Loucy (cell line): ENCODE measurements at regions not wholly inside any gene's neighbourhood (a gene's known extent, or its start where the extent isn't known, plus 50 kb on each side); places are given as distances from the start of the nearest gene placed in this dataset.

Source experiments
- H2AFZ ChIP-seq: fragments of 200-600 bp; sonication (generic); 2 replicates; pipeline ENCODE4 v1.6.0; 2016; ENCODE audit warnings: antibody characterized with exemption, mild to moderate bottlenecking, low read length, moderate library complexity
- H3F3A ChIP-seq: fragments of 200-600 bp; 2 replicates; pipeline ENCODE4 v1.6.0; 2016; ENCODE audit warnings: antibody characterized with exemption, low read depth, mild to moderate bottlenecking
- H3K27me3 ChIP-seq: fragments of 200-600 bp; sonication (generic); 2 replicates; pipeline ENCODE4 v1.6.1; 2014; ENCODE audit warnings: low read length, mild to moderate bottlenecking; ENCODE audit not compliant: insufficient read depth, poor library complexity, severe bottlenecking
- H3K36me3 ChIP-seq: fragments of 200-600 bp; sonication (generic); 2 replicates; pipeline ENCODE4 v1.6.1; 2016; ENCODE audit warnings: low read length; ENCODE audit not compliant: insufficient read depth
- H3K4me1 ChIP-seq: fragments of 200-600 bp; sonication (generic); 2 replicates; pipeline ENCODE4 v1.5.1; 2014; ENCODE audit warnings: low read length, mild to moderate bottlenecking; ENCODE audit not compliant: insufficient read depth, poor library complexity, severe bottlenecking
- H3K4me2 ChIP-seq: fragments of 200-600 bp; sonication (generic); 2 replicates; pipeline ENCODE4 v1.6.0; 2014; ENCODE audit warnings: antibody characterized with exemption, low read length, low read depth, mild to moderate bottlenecking; ENCODE audit not compliant: poor library complexity, severe bottlenecking
- H3K4me3 ChIP-seq: fragments of 200-600 bp; sonication (generic); 2 replicates; pipeline ENCODE4 v1.5.1; 2014; ENCODE audit warnings: low read length, mild to moderate bottlenecking, mixed read lengths; ENCODE audit not compliant: poor library complexity, severe bottlenecking
- H3K79me2 ChIP-seq: fragments of 200-600 bp; sonication (generic); 2 replicates; pipeline ENCODE4 v1.6.1; 2014; ENCODE audit warnings: low read length; ENCODE audit not compliant: insufficient read depth
- H3K9ac ChIP-seq: fragments of 200-600 bp; sonication (generic); 2 replicates; pipeline ENCODE4 v1.6.0; 2014; ENCODE audit warnings: mild to moderate bottlenecking, low read depth, low read length, moderate library complexity; ENCODE audit not compliant: poor library complexity, severe bottlenecking
- H3K9me2 ChIP-seq: fragments of 200-600 bp; sonication (generic); replicated peaks from 2 replicates; pipeline ENCODE4 v1.6.1; 2016; ENCODE audit warnings: low read depth, low read length, mixed read lengths
- H3K9me3 ChIP-seq: fragments of 200-600 bp; sonication (generic); 2 replicates; pipeline ENCODE4 v1.6.1; 2014; ENCODE audit warnings: mild to moderate bottlenecking, antibody characterized with exemption, low read length, low read depth; ENCODE audit not compliant: insufficient read depth
- H4K20me1 ChIP-seq: fragments of 200-600 bp; sonication (generic); 2 replicates; pipeline ENCODE4 v1.6.0; 2014; ENCODE audit warnings: antibody characterized with exemption, low read length, mild to moderate bottlenecking; ENCODE audit not compliant: insufficient read depth, poor library complexity, severe bottlenecking
- EZH2phosphoT487 ChIP-seq: fragments of 200-600 bp; IDR thresholded peaks from 2 replicates; pipeline ENCODE4 v1.6.1; 2018; ENCODE audit warnings: antibody characterized with exemption, mild to moderate bottlenecking, moderate library complexity, borderline replicate concordance
- TF ChIP-seq, protein P1 (sequence below): fragments of 200-600 bp; sonication (generic); conservative IDR thresholded peaks from 2 replicates; pipeline ENCODE4 v1.5.1; 2014; ENCODE audit warnings: mild to moderate bottlenecking, antibody characterized with exemption, low read length

DNA sequence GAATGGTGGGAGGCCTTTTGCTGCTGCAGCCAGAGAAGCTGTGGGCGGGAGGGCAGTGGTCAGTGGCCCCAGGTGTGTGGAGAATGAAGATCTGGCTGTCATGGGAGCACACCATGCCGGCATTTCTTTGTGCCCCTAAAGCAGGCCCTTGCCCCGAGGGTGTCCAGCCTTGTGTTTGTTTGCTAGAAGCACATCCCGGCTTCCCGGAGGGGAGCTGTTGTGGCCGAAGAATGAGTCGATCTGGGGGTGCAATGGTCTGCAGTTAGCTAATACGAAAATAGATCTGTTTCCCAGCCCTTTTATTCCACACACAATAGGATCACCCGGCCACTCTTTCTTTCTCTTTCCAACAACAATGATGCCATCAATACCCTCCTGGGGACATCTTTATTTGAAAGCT is 228.8 kb downstream of the CBLN1 start:
- no peaks in the 10 kb centered on the region for H3K27me3 ChIP-seq
- H3K9me3 ChIP-seq, result no peaks in the 10 kb centered on the region
- no peak overlapping the region for H2AFZ ChIP-seq
- H3K36me3 ChIP-seq, result no peaks in the 10 kb centered on the region
- H3K4me3 ChIP-seq, result no peak overlapping the region
- TF ChIP-seq EZH2phosphoT487, result no peak
- TF ChIP-seq, protein P1, sequence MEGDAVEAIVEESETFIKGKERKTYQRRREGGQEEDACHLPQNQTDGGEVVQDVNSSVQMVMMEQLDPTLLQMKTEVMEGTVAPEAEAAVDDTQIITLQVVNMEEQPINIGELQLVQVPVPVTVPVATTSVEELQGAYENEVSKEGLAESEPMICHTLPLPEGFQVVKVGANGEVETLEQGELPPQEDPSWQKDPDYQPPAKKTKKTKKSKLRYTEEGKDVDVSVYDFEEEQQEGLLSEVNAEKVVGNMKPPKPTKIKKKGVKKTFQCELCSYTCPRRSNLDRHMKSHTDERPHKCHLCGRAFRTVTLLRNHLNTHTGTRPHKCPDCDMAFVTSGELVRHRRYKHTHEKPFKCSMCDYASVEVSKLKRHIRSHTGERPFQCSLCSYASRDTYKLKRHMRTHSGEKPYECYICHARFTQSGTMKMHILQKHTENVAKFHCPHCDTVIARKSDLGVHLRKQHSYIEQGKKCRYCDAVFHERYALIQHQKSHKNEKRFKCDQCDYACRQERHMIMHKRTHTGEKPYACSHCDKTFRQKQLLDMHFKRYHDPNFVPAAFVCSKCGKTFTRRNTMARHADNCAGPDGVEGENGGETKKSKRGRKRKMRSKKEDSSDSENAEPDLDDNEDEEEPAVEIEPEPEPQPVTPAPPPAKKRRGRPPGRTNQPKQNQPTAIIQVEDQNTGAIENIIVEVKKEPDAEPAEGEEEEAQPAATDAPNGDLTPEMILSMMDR, result no peak
- no peak overlapping the region for H3K4me2 ChIP-seq
- no peaks in the 10 kb centered on the region for H3K79me2 ChIP-seq
- no peaks in the 10 kb centered on the region for H3F3A ChIP-seq
- no peaks in the 10 kb centered on the region for H3K9me2 ChIP-seq
- H3K4me1 ChIP-seq, result no peaks in the 10 kb centered on the region
- no peaks in the 10 kb centered on the region for H4K20me1 ChIP-seq
- no peak overlapping the region for H3K9ac ChIP-seq

DNA sequence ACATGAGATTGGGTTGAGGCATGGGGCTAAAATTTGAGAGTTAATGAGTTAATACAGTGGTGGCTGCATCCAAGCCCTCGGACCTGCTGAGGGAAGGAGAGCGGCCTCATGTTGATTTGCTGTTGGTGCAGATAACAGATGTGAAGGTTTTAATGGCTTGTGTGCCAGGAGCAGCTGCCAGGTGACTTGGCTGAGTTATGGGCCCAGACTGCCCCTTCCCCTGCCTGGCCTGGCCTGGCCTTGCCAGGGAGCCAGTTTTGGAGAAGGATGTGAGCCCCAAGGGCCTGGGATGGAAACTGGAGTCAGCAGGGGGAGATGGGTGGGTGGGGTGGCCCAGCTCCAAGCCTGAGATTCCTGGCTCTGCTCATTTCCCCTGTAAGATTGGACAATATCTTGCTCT is 230.1 kb downstream of the CBLN1 start:
- H3K79me2 ChIP-seq, result no peaks in the 10 kb centered on the region
- TF ChIP-seq EZH2phosphoT487, result no peak
- no peak overlapping the region for H2AFZ ChIP-seq
- H3K9me3 ChIP-seq, result no peaks in the 10 kb centered on the region
- H4K20me1 ChIP-seq, result no peaks in the 10 kb centered on the region
- H3K4me3 ChIP-seq, result no peak overlapping the region
- H3K9me2 ChIP-seq, result no peaks in the 10 kb centered on the region
- no peak overlapping the region for H3K4me2 ChIP-seq
- no peaks in the 10 kb centered on the region for H3K4me1 ChIP-seq
- H3F3A ChIP-seq, result no peaks in the 10 kb centered on the region
- H3K9ac ChIP-seq, result no peak overlapping the region
- no peaks in the 10 kb centered on the region for H3K27me3 ChIP-seq
- no peaks in the 10 kb centered on the region for H3K36me3 ChIP-seq

DNA sequence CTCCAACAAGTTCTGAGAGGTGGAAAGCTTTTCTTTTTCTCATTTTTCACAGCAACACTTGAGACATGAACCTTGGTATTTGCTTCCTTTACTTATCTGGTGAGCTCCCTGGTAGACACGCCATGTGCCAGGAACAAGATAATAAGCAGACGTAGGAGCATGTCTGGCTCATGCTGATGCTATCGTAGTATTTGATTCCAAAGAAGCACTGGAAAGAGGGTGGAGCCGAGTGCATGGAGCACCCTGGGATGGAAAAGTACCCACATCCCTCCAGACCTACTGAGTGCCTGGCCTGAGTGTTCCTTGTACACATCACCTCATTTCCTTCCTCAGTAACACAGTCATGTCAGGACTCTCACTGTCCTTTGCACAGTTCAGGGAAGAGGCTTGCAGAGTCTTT is 231.0 kb downstream of the CBLN1 start:
- no peak overlapping the region for H2AFZ ChIP-seq
- H3K9ac ChIP-seq, result no peak overlapping the region
- TF ChIP-seq EZH2phosphoT487, result no peak
- TF ChIP-seq, protein P1, result no peak
- no peaks in the 10 kb centered on the region for H3F3A ChIP-seq
- H3K4me2 ChIP-seq, result no peak overlapping the region
- H3K9me3 ChIP-seq, result no peaks in the 10 kb centered on the region
- no peaks in the 10 kb centered on the region for H3K4me1 ChIP-seq
- H3K27me3 ChIP-seq, result no peaks in the 10 kb centered on the region
- no peaks in the 10 kb centered on the region for H3K9me2 ChIP-seq
- H3K79me2 ChIP-seq, result no peaks in the 10 kb centered on the region
- no peaks in the 10 kb centered on the region for H3K36me3 ChIP-seq
- H4K20me1 ChIP-seq, result no peaks in the 10 kb centered on the region
- H3K4me3 ChIP-seq, result no peak overlapping the region

DNA sequence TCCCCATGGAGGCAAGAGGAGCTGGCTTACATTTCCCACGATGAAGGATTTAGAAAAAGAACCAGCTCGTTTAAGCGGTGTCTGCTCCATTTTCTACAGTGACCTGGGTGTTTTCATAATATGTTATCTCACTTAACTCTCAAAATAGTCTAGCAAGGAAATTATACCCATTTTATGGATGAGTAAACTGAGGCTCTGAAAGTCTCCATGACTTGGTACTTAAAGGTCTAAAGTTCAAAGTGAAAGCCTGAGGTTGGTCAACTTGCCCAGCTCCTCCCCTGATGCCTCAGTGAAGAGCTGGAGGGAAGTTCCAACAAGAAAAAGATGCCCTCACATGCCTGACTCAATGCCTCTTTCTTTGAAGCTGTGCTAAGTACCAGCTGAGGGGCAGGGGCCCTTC is 232.0 kb downstream of the CBLN1 start:
- no peak overlapping the region for H3K4me3 ChIP-seq
- H2AFZ ChIP-seq, result no peak overlapping the region
- no peaks in the 10 kb centered on the region for H3K27me3 ChIP-seq
- H3K9me3 ChIP-seq, result no peaks in the 10 kb centered on the region
- no peak overlapping the region for H3K9ac ChIP-seq
- no peaks in the 10 kb centered on the region for H4K20me1 ChIP-seq
- H3K4me1 ChIP-seq, result no peaks in the 10 kb centered on the region
- no peaks in the 10 kb centered on the region for H3K79me2 ChIP-seq
- H3K4me2 ChIP-seq, result no peak overlapping the region
- TF ChIP-seq, protein P1, result no peak
- TF ChIP-seq EZH2phosphoT487, result no peak
- H3K9me2 ChIP-seq, result no peaks in the 10 kb centered on the region
- no peaks in the 10 kb centered on the region for H3F3A ChIP-seq
- H3K36me3 ChIP-seq, result no peaks in the 10 kb centered on the region
